Aorta (tissue), 5 donors: ENCODE measurements at regions not wholly inside any gene's neighbourhood (a gene's known extent, or its start where the extent isn't known, plus 50 kb on each side); places are given as distances from the start of the nearest gene placed in this dataset.

ENCODE experiments used
- ATAC-seq: fragments of 200-7000 bp; cut with Tn5 transposase; one replicate; pipeline ENCODE4 v1.9.1; 2022; ENCODE audit warnings: moderate library complexity; ENCODE audit not compliant: low FRiP score
- DNase-seq, 2 donors: peaks; one replicate each; pipeline ENCODE4 v3.0.0-alpha.2; 2020
- H3K27ac ChIP-seq, 2 donors: one replicate each; pipeline ENCODE4 v1.5.1; 2013; ENCODE audit warnings: low read length in 2 of 2, mild to moderate bottlenecking in 2 of 2, moderate library complexity in 2 of 2, control low read depth in 1 of 2, inconsistent platforms in 1 of 2, low read depth in 1 of 2
- H3K27me3 ChIP-seq, 2 donors: one replicate each; pipeline ENCODE4 v1.6.1; 2013; ENCODE audit warnings: control low read depth in 1 of 2, low read length in 1 of 2, mild to moderate bottlenecking in 1 of 2, moderate library complexity in 1 of 2; ENCODE audit not compliant: insufficient read depth in 2 of 2, control insufficient read depth in 1 of 2
- H3K36me3 ChIP-seq, 2 donors: one replicate each; pipeline ENCODE4 v1.6.1; 2013; ENCODE audit warnings: control low read depth in 1 of 2, low read length in 1 of 2, mild to moderate bottlenecking in 1 of 2; ENCODE audit not compliant: insufficient read depth in 2 of 2, control insufficient read depth in 1 of 2
- H3K4me1 ChIP-seq, 2 donors: one replicate each; pipeline ENCODE4 v1.6.1; 2013; ENCODE audit warnings: low read length in 2 of 2, control low read depth in 1 of 2, mild to moderate bottlenecking in 1 of 2, moderate library complexity in 1 of 2; ENCODE audit not compliant: insufficient read depth in 2 of 2, control insufficient read depth in 1 of 2
- H3K4me3 ChIP-seq, 2 donors: one replicate each; pipeline ENCODE4 v1.5.1; 2013; ENCODE audit warnings: low read length in 2 of 2, control low read depth in 1 of 2, mild to moderate bottlenecking in 1 of 2
- H3K9me3 ChIP-seq: one replicate; pipeline ENCODE4 v1.6.1; 2013; ENCODE audit warnings: mild to moderate bottlenecking, low read length; ENCODE audit not compliant: control insufficient read depth
- WGBS, 2 donors: extraction: QIAGEN DNeasy Blood & Tissue Kit; methylation state at CpG; one replicate each; pipeline ENCODE4 v1.1.7; 2013; 5-methylcytosine and 5-hydroxymethylcytosine counted together
- intact Hi-C, 2 donors: fragments of 100-400 bp; cut with DNase I; formaldehyde crosslinking; loops; one replicate each; pipeline versions ENCODE4 v1.14.2 to v1.15.0; 2022
- donor health status: healthy with polysubstance abuse.
- donor health status: Bipolar disorder and iron deficiency.
- donor health status: DM: no; HTN: no; CAD: no.
- donor health status: DM: no; HTN: no; CAD: no.
- donor health status: DM: yes; HTN: yes; CAD: no.

GRCh38 chr7:145681646-145682045 lies 435.0 kb upstream of the CNTNAP2 start:
- no peak overlapping the region for H3K4me3 ChIP-seq
- H3K27me3 ChIP-seq, result no peaks in the 10 kb centered on the region
- DNase-seq (no peak), ATAC-seq (no peak)
- H3K4me1 ChIP-seq, result no peaks in the 10 kb centered on the region
- no peaks in the 10 kb centered on the region for H3K9me3 ChIP-seq
- intact Hi-C loops, result no loop called here
- no peaks in the 10 kb centered on the region for H3K36me3 ChIP-seq
- H3K27ac ChIP-seq, result no peak overlapping the region
- WGBS, 2 donors, result 86 to 91% methylated on average over 3 of the region's 3 CpGs

- H3K4me3 ChIP-seq, result no peak overlapping the region
- intact Hi-C loops, result no loop called here
- ATAC-seq, result no peak
Measured at GRCh38 chr7:145681159-145681558, 435.4 kb upstream of the CNTNAP2 start.

GRCh38 chr7:145665499-145666258 lies 450.9 kb upstream of the CNTNAP2 start:
- no peaks in the 10 kb centered on the region for H3K36me3 ChIP-seq
- no peaks in the 10 kb centered on the region for H3K4me1 ChIP-seq
- ATAC-seq (no peak), DNase-seq (no peak)
- H3K27ac ChIP-seq, result no peak overlapping the region
- H3K4me3 ChIP-seq, result no peak overlapping the region
- H3K27me3 ChIP-seq, result no peaks in the 10 kb centered on the region
- 50 to 77% methylated on average over 3 of the region's 3 CpGs for WGBS, 2 donors
- H3K9me3 ChIP-seq, result no peaks in the 10 kb centered on the region
- intact Hi-C loops, result no loop called here

More at GRCh38 chr7:145681159-145681558, 435.4 kb upstream of the CNTNAP2 start:
- Histone ChIP-seq H3K4me1 (no peaks in the 10 kb centered on the region), H3K27ac (no peak overlapping the region), H3K36me3 (no peaks in the 10 kb centered on the region), H3K27me3 (no peaks in the 10 kb centered on the region), H3K9me3 (no peaks in the 10 kb centered on the region)
- no peak for DNase-seq

GRCh38 chr7:145655666-145656065 lies 460.9 kb upstream of the CNTNAP2 start:
- 94 to 96% methylated on average over 1 of the region's 1 CpG for WGBS, 2 donors
- ATAC-seq (no peak), DNase-seq (no peak)
- H3K36me3 ChIP-seq, result no peaks in the 10 kb centered on the region
- H3K4me3 ChIP-seq, result no peak overlapping the region
- no peaks in the 10 kb centered on the region for H3K4me1 ChIP-seq
- intact Hi-C loops, result no loop called here
- H3K27ac ChIP-seq, result no peak overlapping the region
- no peaks in the 10 kb centered on the region for H3K9me3 ChIP-seq
- H3K27me3 ChIP-seq, result no peaks in the 10 kb centered on the region

GRCh38 chr7:145645135-145645515 lies 471.5 kb upstream of the CNTNAP2 start:
- ATAC-seq, result no peak
- intact Hi-C loops, result no loop called here
- 91 to 92% methylated on average over 6 of the region's 6 CpGs for WGBS, 2 donors

GRCh38 chr7:145644426-145645134 lies 472.0 kb upstream of the CNTNAP2 start:
- intact Hi-C loops, result no loop called here
- DNase-seq, result no peak
- no peak for ATAC-seq
- no peaks in the 10 kb centered on the region for H3K9me3 ChIP-seq
- no peak overlapping the region for H3K27ac ChIP-seq
- WGBS, 2 donors, result 79 to 82% methylated on average over 9 of the region's 9 CpGs
- H3K27me3 ChIP-seq, result no peaks in the 10 kb centered on the region
- H3K36me3 ChIP-seq, result no peaks in the 10 kb centered on the region
- no peaks in the 10 kb centered on the region for H3K4me1 ChIP-seq
- no peak overlapping the region for H3K4me3 ChIP-seq

More at GRCh38 chr7:145645135-145645515, 471.5 kb upstream of the CNTNAP2 start:
- Histone ChIP-seq H3K9me3 (no peaks in the 10 kb centered on the region), H3K27me3 (no peaks in the 10 kb centered on the region), H3K4me1 (no peaks in the 10 kb centered on the region), H3K36me3 (no peaks in the 10 kb centered on the region), H3K27ac (no peak overlapping the region), H3K4me3 (no peak overlapping the region)
- no peak for DNase-seq

GRCh38 chr7:145643981-145644380 lies 472.6 kb upstream of the CNTNAP2 start:
- WGBS, 2 donors, result 71 to 73% methylated on average over 3 of the region's 3 CpGs
- Histone ChIP-seq H3K27me3 (no peaks in the 10 kb centered on the region), H3K4me3 (no peak overlapping the region), H3K4me1 (no peaks in the 10 kb centered on the region), H3K9me3 (no peaks in the 10 kb centered on the region), H3K27ac (no peak overlapping the region), H3K36me3 (no peaks in the 10 kb centered on the region)
- intact Hi-C loops, result no loop called here
- DNase-seq (no peak), ATAC-seq (no peak)

GRCh38 chr7:145633513-145633912 lies 483.1 kb upstream of the CNTNAP2 start:
- no peak overlapping the region for H3K27ac ChIP-seq
- WGBS, 2 donors, result 45 to 91% methylated on average over 2 of the region's 2 CpGs
- DNase-seq (no peak), ATAC-seq (no peak)
- H3K36me3 ChIP-seq, result no peaks in the 10 kb centered on the region
- intact Hi-C loops, result no loop called here
- no peak overlapping the region for H3K4me3 ChIP-seq
- no peaks in the 10 kb centered on the region for H3K27me3 ChIP-seq
- no peaks in the 10 kb centered on the region for H3K4me1 ChIP-seq
- H3K9me3 ChIP-seq, result no peaks in the 10 kb centered on the region

GRCh38 chr7:145624618-145625017 lies 492.0 kb upstream of the CNTNAP2 start:
- H3K27me3 ChIP-seq, result no peaks in the 10 kb centered on the region
- no peaks in the 10 kb centered on the region for H3K4me1 ChIP-seq
- H3K4me3 ChIP-seq, result no peak overlapping the region
- intact Hi-C loops, result no loop called here
- no peak for ATAC-seq
- H3K27ac ChIP-seq, result no peak overlapping the region
- 55 to 89% methylated on average over 1 of the region's 1 CpG for WGBS, 2 donors
- no peaks in the 10 kb centered on the region for H3K36me3 ChIP-seq
- H3K9me3 ChIP-seq, result no peaks in the 10 kb centered on the region
- DNase-seq, result no peak
